ENCODE measurements at regions not wholly inside any gene's neighbourhood (a gene's known extent, or its start where the extent isn't known, plus 50 kb on each side); places are given as distances from the start of the nearest gene placed in this dataset.

GRCh38 chr7:41875513-41875912, 172.6 kb upstream of the INHBA start:
- TF ChIP-seq, protein P1, sequence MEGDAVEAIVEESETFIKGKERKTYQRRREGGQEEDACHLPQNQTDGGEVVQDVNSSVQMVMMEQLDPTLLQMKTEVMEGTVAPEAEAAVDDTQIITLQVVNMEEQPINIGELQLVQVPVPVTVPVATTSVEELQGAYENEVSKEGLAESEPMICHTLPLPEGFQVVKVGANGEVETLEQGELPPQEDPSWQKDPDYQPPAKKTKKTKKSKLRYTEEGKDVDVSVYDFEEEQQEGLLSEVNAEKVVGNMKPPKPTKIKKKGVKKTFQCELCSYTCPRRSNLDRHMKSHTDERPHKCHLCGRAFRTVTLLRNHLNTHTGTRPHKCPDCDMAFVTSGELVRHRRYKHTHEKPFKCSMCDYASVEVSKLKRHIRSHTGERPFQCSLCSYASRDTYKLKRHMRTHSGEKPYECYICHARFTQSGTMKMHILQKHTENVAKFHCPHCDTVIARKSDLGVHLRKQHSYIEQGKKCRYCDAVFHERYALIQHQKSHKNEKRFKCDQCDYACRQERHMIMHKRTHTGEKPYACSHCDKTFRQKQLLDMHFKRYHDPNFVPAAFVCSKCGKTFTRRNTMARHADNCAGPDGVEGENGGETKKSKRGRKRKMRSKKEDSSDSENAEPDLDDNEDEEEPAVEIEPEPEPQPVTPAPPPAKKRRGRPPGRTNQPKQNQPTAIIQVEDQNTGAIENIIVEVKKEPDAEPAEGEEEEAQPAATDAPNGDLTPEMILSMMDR (IDR thresholded peaks at IDR 0.05): no peak
- no peak for TF ChIP-seq POLR2A (IDR thresholded peaks at IDR 0.05)
- Histone ChIP-seq H3K4me3 (no peak overlapping the region), H3K4me1 (peaks cover 16% of the 10 kb centered on the region), H3K27me3 (no peaks in the 10 kb centered on the region), H3K9me3 (no peaks in the 10 kb centered on the region), H3K27ac (no peak overlapping the region), H3K36me3 (ENCODE audit: low read depth, missing control alignments) (no peaks in the 10 kb centered on the region)
- 72 to 74% methylated on average over 6 of the region's 6 CpGs for WGBS, 2 donors
- DNase-seq: no peak
- intact Hi-C loops (cut with DNase I; ENCODE audit: low total_unique reads): no loop called here

- Histone ChIP-seq H3K27ac (no peak overlapping the region), H3K4me1 (peaks cover 4% of the 10 kb centered on the region), H3K36me3 (ENCODE audit: low read depth, missing control alignments) (no peaks in the 10 kb centered on the region), H3K9me3 (no peaks in the 10 kb centered on the region), H3K27me3 (no peaks in the 10 kb centered on the region), H3K4me3 (no peak overlapping the region)
- no peak for TF ChIP-seq POLR2A (IDR thresholded peaks at IDR 0.05)
- TF ChIP-seq, protein P1 (IDR thresholded peaks at IDR 0.05): no peak
- DNase-seq: no peak
- 61 to 72% methylated on average over 3 of the region's 3 CpGs for WGBS, 2 donors
- intact Hi-C loops (cut with DNase I; ENCODE audit: low total_unique reads): no loop called here
Measured at GRCh38 chr7:41874201-41874785, 171.4 kb upstream of the INHBA start.

DNA sequence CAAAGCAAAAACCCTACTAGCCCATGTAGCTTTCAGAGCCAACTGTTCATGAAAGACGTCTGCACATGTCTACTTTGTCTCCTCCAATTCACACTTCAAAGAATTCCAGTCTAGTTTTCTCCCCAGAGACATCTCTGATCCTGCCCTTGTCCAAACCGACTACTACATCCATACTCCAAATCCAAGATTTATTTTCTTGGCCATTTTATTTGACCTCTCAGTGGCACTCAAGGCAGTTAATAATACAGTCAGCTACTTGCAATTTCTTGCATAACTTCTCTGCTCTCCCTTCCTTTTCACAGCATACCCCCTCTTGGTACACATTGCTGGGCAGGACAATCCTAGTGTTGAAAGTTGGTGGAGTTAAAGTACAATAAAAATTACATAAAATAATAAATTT, 170.9 kb upstream of the INHBA start:
- Histone ChIP-seq H3K27me3 (no peaks in the 10 kb centered on the region), H3K27ac (no peak overlapping the region), H3K4me1 (peaks cover 4% of the 10 kb centered on the region), H3K36me3 (ENCODE audit: low read depth, missing control alignments) (no peaks in the 10 kb centered on the region), H3K9me3 (no peaks in the 10 kb centered on the region), H3K4me3 (no peak overlapping the region)
- DNase-seq: no peak
- TF ChIP-seq, protein P1 (IDR thresholded peaks at IDR 0.05): no peak
- no peak for TF ChIP-seq POLR2A (IDR thresholded peaks at IDR 0.05)
- intact Hi-C loops (cut with DNase I; ENCODE audit: low total_unique reads): no loop called here
- 79 to 80% methylated on average over 2 of the region's 2 CpGs for WGBS, 2 donors

DNA sequence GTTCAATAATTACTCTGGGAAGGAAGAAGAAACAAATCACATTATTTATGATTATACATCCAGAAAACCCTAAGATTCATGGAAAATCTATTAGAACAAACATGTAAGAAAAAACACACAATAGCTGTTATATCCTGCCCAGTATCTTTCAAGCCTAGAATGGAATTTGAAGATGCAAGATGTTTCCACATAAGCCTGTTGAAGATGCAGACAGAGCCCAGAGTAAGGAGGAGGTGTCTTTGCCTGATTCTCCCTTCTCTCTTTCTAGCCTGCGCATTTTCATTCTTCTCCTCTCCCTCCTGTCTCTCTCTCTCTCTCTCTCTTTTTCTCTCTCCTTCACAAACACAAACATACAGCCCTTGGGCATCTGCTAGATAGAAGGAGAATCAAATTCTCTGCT, 170.1 kb upstream of the INHBA start:
- TF ChIP-seq, protein P1 (IDR thresholded peaks at IDR 0.05): no peak
- TF ChIP-seq POLR2A (IDR thresholded peaks at IDR 0.05): no peak
- WGBS, 2 donors: 87 to 89% methylated on average over 1 of the region's 1 CpG
- Histone ChIP-seq H3K27me3 (no peaks in the 10 kb centered on the region), H3K4me3 (no peak overlapping the region), H3K36me3 (ENCODE audit: low read depth, missing control alignments) (no peaks in the 10 kb centered on the region), H3K4me1 (peaks cover 3% of the 10 kb centered on the region), H3K9me3 (no peaks in the 10 kb centered on the region), H3K27ac (no peak overlapping the region)
- DNase-seq: no peak
- intact Hi-C loops (cut with DNase I; ENCODE audit: low total_unique reads): no loop called here

DNA sequence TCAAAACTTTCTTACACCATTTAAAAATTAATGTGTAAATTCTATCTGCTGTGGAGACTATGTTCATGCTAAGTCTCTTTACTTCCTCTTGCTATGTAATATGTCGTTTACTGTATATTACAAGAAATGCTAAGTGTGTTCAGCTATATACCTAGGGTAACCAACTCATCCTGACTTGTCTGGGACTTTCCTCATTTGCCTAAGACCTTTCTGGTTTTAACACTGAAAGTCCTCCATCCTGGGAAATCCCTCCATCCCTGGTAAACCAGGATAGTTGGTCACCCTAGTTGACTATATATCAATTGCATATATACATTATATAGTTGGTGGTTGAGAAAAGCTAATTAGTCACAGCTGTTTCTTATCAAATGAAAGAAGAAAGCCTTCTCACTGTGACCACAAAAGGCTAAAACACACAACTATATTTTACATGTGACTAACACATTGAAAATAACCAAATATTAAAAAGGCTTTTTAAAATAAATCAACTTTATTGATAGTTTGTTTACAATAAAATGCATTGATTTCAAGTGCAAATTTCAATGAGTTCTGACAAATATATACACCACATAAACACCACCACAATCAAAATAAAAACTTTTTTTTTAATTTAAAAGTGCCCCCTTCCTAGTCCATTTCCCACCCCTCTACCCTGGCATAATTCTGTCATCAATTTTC, 167.7 kb upstream of the INHBA start:
- no peak overlapping the region for H3K27ac ChIP-seq
- 88% methylated on average over 1 of the region's 1 CpG for WGBS, 2 donors
- H3K4me1 ChIP-seq: no peaks in the 10 kb centered on the region
- H3K36me3 ChIP-seq (ENCODE audit: low read depth, missing control alignments): no peaks in the 10 kb centered on the region
- no peak overlapping the region for H3K4me3 ChIP-seq
- intact Hi-C loops (cut with DNase I; ENCODE audit: low total_unique reads): no loop called here
- DNase-seq: no peak
- no peaks in the 10 kb centered on the region for H3K27me3 ChIP-seq
- H3K9me3 ChIP-seq: no peaks in the 10 kb centered on the region
- TF ChIP-seq, protein P1 (IDR thresholded peaks at IDR 0.05): no peak
- TF ChIP-seq POLR2A (IDR thresholded peaks at IDR 0.05): no peak
